H54 (cell line): ENCODE measurements at regions not wholly inside any gene's neighbourhood (a gene's known extent, or its start where the extent isn't known, plus 50 kb on each side); places are given as distances from the start of the nearest gene placed in this dataset.
A peak's percentile ranks its signal among the peaks of the same experiment; 100 is the strongest.

Experiments
- DNase-seq: peaks from one replicate; pipeline ENCODE4 v3.0.0; 2011; ENCODE audit warnings: low spot score, mixed read lengths; ENCODE audit not compliant: insufficient read length
- FAIRE-seq: peaks from 3 replicates; lab custom pipeline; 2011; peaks lifted over from hg19 to GRCh38; lab: Jason Lieb, UNC
- POLR2A ChIP-seq: IDR thresholded peaks from 2 replicates; pipeline ENCODE4 v1.6.1; 2011; ENCODE audit warnings: low read depth, mild to moderate bottlenecking, low read length

- DNase-seq (no peak), FAIRE-seq (no peak)
- no peak for TF ChIP-seq POLR2A
Measured at GRCh38 chr13:105445796-105446195, 1089.7 kb downstream of the EFNB2 start.

DNA sequence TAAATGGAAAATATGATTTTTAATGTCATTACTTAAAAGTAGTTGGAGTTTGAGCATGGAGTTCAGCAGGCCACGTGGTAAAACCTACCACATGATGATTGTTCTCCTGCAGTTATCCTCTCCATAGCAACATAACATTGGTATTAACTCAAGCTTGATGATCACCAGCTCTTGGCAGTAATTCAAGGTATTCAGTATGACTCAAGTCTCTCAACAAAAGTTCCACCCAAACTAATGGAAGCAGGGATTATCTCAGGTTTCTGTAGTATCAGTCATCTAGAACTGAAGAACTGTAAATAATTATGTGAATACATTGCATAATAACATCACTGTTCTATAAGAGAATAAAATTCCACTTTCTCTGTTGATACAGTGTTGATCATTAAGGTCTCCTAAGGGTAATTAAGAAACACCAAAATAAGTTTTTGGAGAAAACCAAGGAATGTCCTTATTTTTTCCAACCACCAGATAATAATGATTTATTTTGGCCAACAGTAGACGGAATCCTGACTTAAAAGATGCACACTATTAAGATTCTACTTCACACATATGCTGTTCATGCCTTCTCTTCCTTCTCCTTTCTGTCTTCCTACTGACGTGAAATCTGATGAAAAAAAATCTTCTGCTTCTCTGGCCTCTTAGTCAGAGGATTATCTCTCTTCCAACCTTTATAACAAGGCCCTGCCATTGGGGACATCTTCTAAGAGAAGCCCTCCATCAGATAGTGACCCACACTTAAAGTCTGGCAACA is 1092.3 kb downstream of the EFNB2 start:
- peak; percentile 69 for DNase-seq
- peak; percentile 99 for FAIRE-seq
- no peak for TF ChIP-seq POLR2A

GRCh38 chr13:105442040-105442439 is 1093.4 kb downstream of the EFNB2 start:
- DNase-seq (no peak), FAIRE-seq (peak; percentile 38)
- TF ChIP-seq POLR2A: no peak

DNA sequence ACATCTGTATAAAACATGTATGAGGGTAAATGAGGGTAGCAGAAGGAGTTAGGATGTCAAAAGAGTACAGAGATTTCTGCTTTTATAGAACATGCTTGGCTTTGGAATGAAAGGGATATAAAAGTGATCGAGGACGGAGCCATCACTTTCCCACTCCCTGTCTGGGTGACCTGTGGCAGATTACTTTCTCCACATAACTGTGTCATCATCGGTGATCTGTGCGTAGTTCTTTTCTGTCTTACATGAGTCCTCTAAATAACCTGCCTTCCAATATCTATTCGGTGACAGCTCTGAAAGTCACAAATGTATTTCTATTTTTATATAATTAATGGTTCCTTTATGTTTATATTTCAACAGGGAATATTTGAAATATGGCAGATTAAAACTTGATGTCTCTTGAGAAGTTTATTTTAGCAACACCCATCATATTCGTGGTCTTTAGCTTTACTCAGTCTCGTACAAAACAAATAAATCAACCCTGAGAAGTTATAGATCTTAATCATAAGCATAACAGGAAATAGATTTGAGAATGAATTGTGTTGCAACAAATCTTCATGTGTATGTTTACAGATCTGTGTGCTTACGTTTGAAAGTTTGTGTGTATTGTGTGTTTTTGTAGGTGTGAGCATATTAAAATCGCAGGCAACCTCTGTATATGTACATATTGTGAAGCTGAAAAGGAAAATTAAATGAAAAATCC is 1094.3 kb downstream of the EFNB2 start:
- DNase-seq (no peak), FAIRE-seq (peak; percentile 87)
- no peak for TF ChIP-seq POLR2A

- peak; percentile 71 for FAIRE-seq
- no peak for TF ChIP-seq POLR2A
- no peak for DNase-seq
Measured at GRCh38 chr13:105436943-105437342, 1098.5 kb downstream of the EFNB2 start.

DNA sequence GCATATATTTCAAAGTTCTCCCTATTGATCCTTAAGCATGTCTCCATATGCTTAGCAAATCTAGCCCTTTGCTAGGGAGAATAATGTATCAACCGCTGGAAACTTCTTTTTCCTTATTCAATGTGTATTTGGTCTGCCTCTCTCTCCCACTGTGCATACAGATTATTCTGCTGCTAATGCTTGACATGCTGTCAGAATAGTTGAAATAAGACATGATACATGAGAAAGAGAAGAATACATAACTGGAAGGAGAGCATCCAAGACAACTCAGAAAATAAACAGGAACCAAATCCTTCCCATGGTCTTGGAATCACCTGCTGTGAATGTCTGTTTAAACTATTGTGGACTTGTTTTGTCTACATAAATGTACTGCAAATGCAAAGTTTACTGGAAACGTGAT is 1103.0 kb downstream of the EFNB2 start:
- TF ChIP-seq POLR2A: no peak
- DNase-seq: no peak

DNA sequence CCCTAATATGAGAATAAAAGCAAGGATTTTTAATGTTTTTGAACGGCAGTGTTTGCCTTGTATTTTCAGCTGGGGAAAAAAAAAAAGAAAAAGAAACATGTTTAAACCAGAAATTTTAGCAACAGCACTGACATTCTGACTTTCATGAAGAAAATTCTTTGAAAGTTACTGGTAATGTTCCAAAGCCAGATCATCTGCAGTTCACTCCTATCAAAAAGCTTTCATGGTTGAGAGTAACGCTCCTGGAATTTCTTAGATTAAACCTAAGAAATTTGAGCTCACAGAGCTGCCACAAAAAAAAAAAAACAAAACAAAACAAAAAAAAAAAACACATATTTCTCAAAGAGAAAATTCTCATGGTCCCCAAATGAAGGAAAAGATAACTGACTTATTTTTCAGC is 1106.7 kb downstream of the EFNB2 start:
- no peak for DNase-seq
- TF ChIP-seq POLR2A: no peak
- FAIRE-seq: peak; percentile 30

More for the DNA sequence above, 1103.0 kb downstream of the EFNB2 start:
- peak; percentile 73 for FAIRE-seq

DNA sequence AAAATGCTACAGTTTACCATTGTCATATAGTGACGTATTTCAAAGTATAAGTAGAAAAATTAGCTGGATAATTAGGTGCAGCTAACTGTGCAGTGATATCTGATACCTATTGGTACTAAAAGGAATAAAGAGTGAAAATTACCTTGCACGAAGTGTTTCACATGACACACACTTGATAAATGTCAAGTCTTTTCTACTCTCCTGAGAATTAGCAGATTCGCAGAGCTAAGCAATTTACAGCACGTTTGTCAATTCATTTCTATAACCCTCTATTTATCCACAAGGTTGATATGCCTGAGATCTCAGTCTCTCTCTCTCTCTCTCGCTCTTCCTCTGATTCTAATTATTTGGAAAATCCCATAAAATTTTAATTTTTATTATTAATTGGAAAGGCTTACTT is 1109.0 kb downstream of the EFNB2 start:
- no peak for TF ChIP-seq POLR2A
- FAIRE-seq: peak; percentile 86
- no peak for DNase-seq

GRCh38 chr13:105414639-105415038 is 1120.8 kb downstream of the EFNB2 start:
- TF ChIP-seq POLR2A: no peak
- FAIRE-seq (no peak), DNase-seq (no peak)

DNA sequence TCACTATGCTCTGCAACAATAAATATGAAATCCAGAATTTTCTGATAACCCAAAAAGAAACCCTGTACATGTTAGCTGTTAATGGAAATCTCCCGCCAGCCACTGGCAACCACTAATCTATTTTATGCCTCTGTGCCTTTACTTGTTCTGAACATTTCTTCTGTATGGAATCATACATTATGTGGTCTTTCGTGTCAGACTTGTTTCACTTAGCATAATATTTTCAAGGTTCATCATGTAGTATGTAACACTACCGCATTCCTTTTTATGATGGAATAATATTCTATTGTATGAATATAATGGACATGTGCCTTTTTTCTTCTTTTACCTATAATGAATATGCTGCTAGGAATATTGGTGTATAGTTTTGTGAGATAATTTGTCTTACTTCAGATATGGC is 1123.3 kb downstream of the EFNB2 start:
- DNase-seq: no peak
- no peak for FAIRE-seq
- TF ChIP-seq POLR2A: no peak

DNA sequence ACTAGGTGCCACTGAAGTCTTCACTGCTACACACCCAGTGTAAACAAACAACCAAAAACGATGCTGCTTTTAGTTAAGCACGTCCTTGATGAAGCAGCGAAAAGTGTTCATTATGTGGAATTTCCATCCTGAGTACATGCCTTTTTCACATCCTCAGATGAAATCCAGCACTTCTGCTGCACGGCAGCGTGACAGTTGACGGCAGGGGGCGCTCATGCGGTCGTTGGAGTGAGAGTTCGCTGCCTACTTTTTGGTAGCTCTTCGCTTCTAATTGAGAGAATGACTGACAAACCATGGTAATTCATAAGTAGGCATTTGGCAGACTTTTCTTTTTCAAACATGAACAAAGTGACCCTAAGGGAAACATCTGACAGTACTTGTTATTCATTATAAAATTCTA is 1124.9 kb downstream of the EFNB2 start:
- peak; percentile 39 for DNase-seq
- peak; percentile 99 for FAIRE-seq
- TF ChIP-seq POLR2A: no peak

- no peak for TF ChIP-seq POLR2A
- DNase-seq (no peak), FAIRE-seq (peak; percentile 74)
Measured at GRCh38 chr13:105406551-105406950, 1128.9 kb downstream of the EFNB2 start.

DNA sequence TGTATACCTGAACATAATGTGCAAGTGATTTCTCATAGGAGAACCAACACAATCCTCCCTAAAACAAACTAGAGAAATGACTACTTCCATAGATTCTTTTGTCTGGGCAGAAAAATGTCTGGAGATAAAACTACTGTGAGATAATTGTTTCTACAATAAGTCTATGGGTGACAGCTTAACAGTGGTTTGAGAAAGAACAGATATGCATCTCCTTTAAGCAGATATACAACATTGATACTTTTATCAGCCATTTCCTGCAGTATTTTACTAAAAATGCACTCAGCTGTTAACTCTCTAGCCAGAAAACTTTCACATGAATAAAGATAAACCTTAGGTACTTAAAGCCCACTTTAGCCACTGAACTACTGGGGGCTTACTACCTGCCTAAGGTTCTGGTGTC is 1132.4 kb downstream of the EFNB2 start:
- TF ChIP-seq POLR2A: no peak
- DNase-seq: no peak
- no peak for FAIRE-seq

GRCh38 chr13:105395041-105395440 is 1140.4 kb downstream of the EFNB2 start:
- no peak for FAIRE-seq
- TF ChIP-seq POLR2A: no peak
- DNase-seq: no peak

GRCh38 chr13:105389373-105389772 is 1146.1 kb downstream of the EFNB2 start:
- FAIRE-seq (peak; percentile 52), DNase-seq (no peak)
- TF ChIP-seq POLR2A: no peak
